Gastrocnemius medialis (tissue), 4 donors: ENCODE measurements at regions not wholly inside any gene's neighbourhood (a gene's known extent, or its start where the extent isn't known, plus 50 kb on each side); places are given as distances from the start of the nearest gene placed in this dataset.

ENCODE experiments used
- CTCF ChIP-seq, 5 experiments: fragments of 450-650 bp in 3 of 5; fragments of 200-600 bp in 2 of 5; sonication (generic) in 2 of 5; IDR thresholded peaks in 4 of 5; conservative IDR thresholded peaks in 1 of 5; 1 replicate in 4 of 5; 2 replicates in 1 of 5; pipeline ENCODE4 v1.5.1; 2016 to 2019; ENCODE audit warnings: antibody characterized with exemption in 5 of 5, mild to moderate bottlenecking in 3 of 5, moderate library complexity in 3 of 5
- POLR2A ChIP-seq, 2 donors: fragments of 450-650 bp; IDR thresholded peaks; one replicate each; pipeline ENCODE4 v1.6.1; 2017; ENCODE audit warnings: antibody characterized with exemption in 2 of 2, mild to moderate bottlenecking in 2 of 2, moderate library complexity in 2 of 2

GRCh38 chr4:186858355-186858754 is 134.7 kb upstream of the FAT1 start:
- TF ChIP-seq CTCF (IDR thresholded peaks at IDR 0.05 in 4 of 5, conservative IDR thresholded peaks at IDR 0.05 in 1 of 5) (no peak), POLR2A (IDR thresholded peaks at IDR 0.05) (no peak)
